ENCODE measurements at regions not wholly inside any gene's neighbourhood (a gene's known extent, or its start where the extent isn't known, plus 50 kb on each side); places are given as distances from the start of the nearest gene placed in this dataset.
A peak's percentile ranks its signal among the peaks of the same experiment; 100 is the strongest.

DNA sequence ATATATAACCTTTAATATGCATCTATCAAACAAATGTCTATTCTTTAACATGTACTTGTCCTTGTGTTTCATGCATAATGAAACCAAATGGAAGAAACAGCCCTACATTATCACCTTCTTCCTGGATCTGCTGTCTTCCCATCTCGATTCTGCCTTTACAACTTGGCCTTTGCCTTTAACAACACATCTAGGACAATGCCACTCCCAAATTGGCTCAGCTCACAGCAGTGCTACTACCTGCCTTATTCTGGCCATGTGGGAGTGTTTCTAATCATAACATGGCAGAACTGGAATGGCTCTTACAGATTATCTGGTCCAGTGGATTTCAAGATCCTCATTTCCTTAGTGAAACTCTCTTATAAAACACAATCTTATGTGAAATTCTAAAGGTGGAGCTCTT, 176.5 kb downstream of the CARTPT start:
- no peak overlapping the region for H3K4me2 ChIP-seq (ENCODE audit: extremely low read depth, insufficient read depth, low read length)
- no peaks in the 10 kb centered on the region for H3K79me2 ChIP-seq (ENCODE audit: control insufficient read depth, insufficient read depth, low read length)
- no peak for DNase-seq (ENCODE audit: low read depth in 2 of 2)
- H3K9me3 ChIP-seq (ENCODE audit: control insufficient read depth, insufficient read depth, low read depth, low read length): no peaks in the 10 kb centered on the region
- no peak overlapping the region for H3K9ac ChIP-seq (ENCODE audit: insufficient read depth, low read length)
- no peak for TF ChIP-seq CTCF (conservative IDR thresholded peaks at IDR 0.05 in 1 of 2, IDR thresholded peaks at IDR 0.05 in 1 of 2; ENCODE audit: low read depth in 1 of 2, low read length in 2 of 2)
- no peak for TF ChIP-seq EZH2 (IDR thresholded peaks at IDR 0.05; ENCODE audit: low read length, missing control alignments)
- H3K27ac ChIP-seq (ENCODE audit: insufficient read depth, low read length): no peak overlapping the region
- H3K27me3 ChIP-seq (ENCODE audit: control insufficient read depth, insufficient read depth, low read length): no peaks in the 10 kb centered on the region
- H2AFZ ChIP-seq (ENCODE audit: low read length): no peak overlapping the region
- H4K20me1 ChIP-seq (ENCODE audit: control insufficient read depth, extremely low read depth, insufficient read depth, low read length): no peaks in the 10 kb centered on the region
- H3K4me1 ChIP-seq (ENCODE audit: control insufficient read depth, extremely low read depth, insufficient read depth, low read length): no peaks in the 10 kb centered on the region
- no peak overlapping the region for H3K4me3 ChIP-seq (replicated peaks in 1 of 4; ENCODE audit: control extremely low read depth in 1 of 4, insufficient read depth in 1 of 4, low read depth in 3 of 4, low read length in 4 of 4)
- H3K36me3 ChIP-seq (ENCODE audit: control insufficient read depth, insufficient read depth, low read length): no peaks in the 10 kb centered on the region

DNA sequence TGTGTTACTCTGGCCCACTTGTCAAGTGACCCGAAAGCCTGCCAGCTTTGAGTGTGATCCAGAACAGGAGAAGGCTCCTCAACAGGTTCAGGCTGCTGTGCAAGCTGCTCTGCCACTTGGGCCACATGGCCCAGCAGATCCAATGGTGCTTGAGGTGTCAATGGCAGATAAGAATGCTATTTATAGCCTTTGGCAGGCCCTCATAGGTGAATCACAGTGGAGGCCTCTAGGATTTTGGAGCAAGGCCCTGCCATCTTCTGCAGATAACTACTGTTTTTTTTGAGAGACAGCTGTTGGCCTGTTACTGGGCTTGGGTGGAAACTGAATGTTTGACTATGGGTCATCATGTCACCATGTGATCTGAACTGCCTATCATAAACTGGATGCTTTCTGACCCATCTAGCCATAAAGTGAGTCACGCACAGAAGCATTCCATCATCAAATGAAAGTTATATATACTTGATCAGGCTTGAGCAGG, 180.8 kb downstream of the CARTPT start:
- no peaks in the 10 kb centered on the region for H3K4me1 ChIP-seq (ENCODE audit: control insufficient read depth, extremely low read depth, insufficient read depth, low read length)
- no peaks in the 10 kb centered on the region for H3K27me3 ChIP-seq (ENCODE audit: control insufficient read depth, insufficient read depth, low read length)
- H4K20me1 ChIP-seq (ENCODE audit: control insufficient read depth, extremely low read depth, insufficient read depth, low read length): no peaks in the 10 kb centered on the region
- TF ChIP-seq CTCF (conservative IDR thresholded peaks at IDR 0.05 in 1 of 2, IDR thresholded peaks at IDR 0.05 in 1 of 2; ENCODE audit: low read depth in 1 of 2, low read length in 2 of 2) (no peak), EZH2 (IDR thresholded peaks at IDR 0.05; ENCODE audit: low read length, missing control alignments) (no peak)
- no peak overlapping the region for H3K27ac ChIP-seq (ENCODE audit: insufficient read depth, low read length)
- no peak overlapping the region for H3K4me3 ChIP-seq (replicated peaks in 1 of 4; ENCODE audit: control extremely low read depth in 1 of 4, insufficient read depth in 1 of 4, low read depth in 3 of 4, low read length in 4 of 4)
- H3K4me2 ChIP-seq (ENCODE audit: extremely low read depth, insufficient read depth, low read length): peak overlapping the region; percentile 25
- H3K36me3 ChIP-seq (ENCODE audit: control insufficient read depth, insufficient read depth, low read length): no peaks in the 10 kb centered on the region
- no peaks in the 10 kb centered on the region for H3K9me3 ChIP-seq (ENCODE audit: control insufficient read depth, insufficient read depth, low read depth, low read length)
- H2AFZ ChIP-seq (ENCODE audit: low read length): no peak overlapping the region
- no peak overlapping the region for H3K9ac ChIP-seq (ENCODE audit: insufficient read depth, low read length)
- peak in 1 of 2 donors; percentile 62 for DNase-seq (ENCODE audit: low read depth in 2 of 2)
- no peaks in the 10 kb centered on the region for H3K79me2 ChIP-seq (ENCODE audit: control insufficient read depth, insufficient read depth, low read length)

DNA sequence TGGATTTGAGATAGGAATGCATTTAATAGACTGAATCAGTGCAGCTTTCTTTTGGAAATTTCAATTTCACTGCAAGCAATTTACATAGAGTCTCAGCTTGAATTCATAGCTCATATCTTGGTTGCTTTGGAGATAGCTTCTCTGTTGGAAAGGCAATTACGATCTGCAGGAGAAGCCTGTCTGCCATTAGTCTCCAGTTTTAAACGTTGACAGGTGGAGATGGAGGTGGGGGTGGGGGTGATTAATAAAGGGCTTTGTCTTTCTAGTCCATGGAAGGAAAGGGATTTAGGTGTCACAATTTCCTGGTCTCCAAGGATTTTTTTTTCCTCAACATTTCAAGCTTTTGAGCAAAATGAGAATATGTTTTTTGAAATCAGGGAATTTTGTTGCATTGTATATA, 184.7 kb downstream of the CARTPT start:
- TF ChIP-seq CTCF (conservative IDR thresholded peaks at IDR 0.05 in 1 of 2, IDR thresholded peaks at IDR 0.05 in 1 of 2; ENCODE audit: low read depth in 1 of 2, low read length in 2 of 2): no peak
- no peak for TF ChIP-seq EZH2 (IDR thresholded peaks at IDR 0.05; ENCODE audit: low read length, missing control alignments)
- Histone ChIP-seq H3K4me3 (replicated peaks in 1 of 4; ENCODE audit: control extremely low read depth in 1 of 4, insufficient read depth in 1 of 4, low read depth in 3 of 4, low read length in 4 of 4) (no peak overlapping the region), H3K27me3 (ENCODE audit: control insufficient read depth, insufficient read depth, low read length) (no peaks in the 10 kb centered on the region), H3K4me2 (ENCODE audit: extremely low read depth, insufficient read depth, low read length) (no peak overlapping the region), H3K36me3 (ENCODE audit: control insufficient read depth, insufficient read depth, low read length) (no peaks in the 10 kb centered on the region), H3K27ac (ENCODE audit: insufficient read depth, low read length) (no peak overlapping the region), H3K9ac (ENCODE audit: insufficient read depth, low read length) (no peak overlapping the region), H3K9me3 (ENCODE audit: control insufficient read depth, insufficient read depth, low read depth, low read length) (no peaks in the 10 kb centered on the region), H3K79me2 (ENCODE audit: control insufficient read depth, insufficient read depth, low read length) (no peaks in the 10 kb centered on the region), H3K4me1 (ENCODE audit: control insufficient read depth, extremely low read depth, insufficient read depth, low read length) (no peaks in the 10 kb centered on the region), H4K20me1 (ENCODE audit: control insufficient read depth, extremely low read depth, insufficient read depth, low read length) (no peaks in the 10 kb centered on the region), H2AFZ (ENCODE audit: low read length) (no peak overlapping the region)
- no peak for DNase-seq (ENCODE audit: low read depth in 2 of 2)
